MM.1S (cell line): ENCODE measurements at regions not wholly inside any gene's neighbourhood (a gene's known extent, or its start where the extent isn't known, plus 50 kb on each side); places are given as distances from the start of the nearest gene placed in this dataset.

ENCODE experiments used
- EZH2phosphoT487 ChIP-seq: fragments of 300-600 bp; sonication (generic); IDR thresholded peaks from 2 replicates; pipeline ENCODE4 v1.6.1; 2018; ENCODE audit warnings: antibody characterized with exemption, low read length
- TF ChIP-seq, protein P1 (sequence below): fragments of 300-600 bp; sonication (generic); IDR thresholded peaks from 2 replicates; pipeline ENCODE4 v1.5.1; 2016; ENCODE audit warnings: antibody characterized with exemption, low read length, mixed read lengths

GRCh38 chr21:28548291-28548690, 444.4 kb downstream of the LTN1 start:
- TF ChIP-seq, protein P1, sequence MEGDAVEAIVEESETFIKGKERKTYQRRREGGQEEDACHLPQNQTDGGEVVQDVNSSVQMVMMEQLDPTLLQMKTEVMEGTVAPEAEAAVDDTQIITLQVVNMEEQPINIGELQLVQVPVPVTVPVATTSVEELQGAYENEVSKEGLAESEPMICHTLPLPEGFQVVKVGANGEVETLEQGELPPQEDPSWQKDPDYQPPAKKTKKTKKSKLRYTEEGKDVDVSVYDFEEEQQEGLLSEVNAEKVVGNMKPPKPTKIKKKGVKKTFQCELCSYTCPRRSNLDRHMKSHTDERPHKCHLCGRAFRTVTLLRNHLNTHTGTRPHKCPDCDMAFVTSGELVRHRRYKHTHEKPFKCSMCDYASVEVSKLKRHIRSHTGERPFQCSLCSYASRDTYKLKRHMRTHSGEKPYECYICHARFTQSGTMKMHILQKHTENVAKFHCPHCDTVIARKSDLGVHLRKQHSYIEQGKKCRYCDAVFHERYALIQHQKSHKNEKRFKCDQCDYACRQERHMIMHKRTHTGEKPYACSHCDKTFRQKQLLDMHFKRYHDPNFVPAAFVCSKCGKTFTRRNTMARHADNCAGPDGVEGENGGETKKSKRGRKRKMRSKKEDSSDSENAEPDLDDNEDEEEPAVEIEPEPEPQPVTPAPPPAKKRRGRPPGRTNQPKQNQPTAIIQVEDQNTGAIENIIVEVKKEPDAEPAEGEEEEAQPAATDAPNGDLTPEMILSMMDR = no peak
- TF ChIP-seq EZH2phosphoT487 = no peak
